HEK293T (cell line): ENCODE measurements at regions not wholly inside any gene's neighbourhood (a gene's known extent, or its start where the extent isn't known, plus 50 kb on each side); places are given as distances from the start of the nearest gene placed in this dataset.

Source experiments
- ARNT ChIP-seq: fragments of 450-650 bp; IDR thresholded peaks from 2 replicates; pipeline ENCODE4 v1.6.1; 2017; ENCODE audit warnings: mild to moderate bottlenecking
- BHLHE40 ChIP-seq: fragments of 450-650 bp; IDR thresholded peaks from 2 replicates; pipeline ENCODE4 v1.6.1; 2016; ENCODE audit warnings: mild to moderate bottlenecking, moderate library complexity, borderline replicate concordance
- ELF4 ChIP-seq: fragments of 450-650 bp; IDR thresholded peaks from 2 replicates; pipeline ENCODE4 v1.6.1; 2017; ENCODE audit warnings: antibody characterized with exemption
- FOXA1 ChIP-seq: fragments of 450-650 bp; IDR thresholded peaks from 2 replicates; pipeline ENCODE4 v1.6.1; 2016; ENCODE audit warnings: mild to moderate bottlenecking
- FOXK2 ChIP-seq: fragments of 450-650 bp; IDR thresholded peaks from 2 replicates; pipeline ENCODE4 v1.6.1; 2016; ENCODE audit warnings: mild to moderate bottlenecking
- FOXM1 ChIP-seq: fragments of 450-650 bp; IDR thresholded peaks from 2 replicates; pipeline ENCODE4 v1.6.1; 2017; ENCODE audit warnings: mild to moderate bottlenecking, borderline replicate concordance
- HDGF ChIP-seq: fragments of 450-650 bp; IDR thresholded peaks from 2 replicates; pipeline ENCODE4 v1.6.1; 2017; ENCODE audit warnings: antibody characterized with exemption, borderline replicate concordance
- LEF1 ChIP-seq: fragments of 450-650 bp; IDR thresholded peaks from 2 replicates; pipeline ENCODE4 v1.6.1; 2017; ENCODE audit warnings: mild to moderate bottlenecking, borderline replicate concordance

DNA sequence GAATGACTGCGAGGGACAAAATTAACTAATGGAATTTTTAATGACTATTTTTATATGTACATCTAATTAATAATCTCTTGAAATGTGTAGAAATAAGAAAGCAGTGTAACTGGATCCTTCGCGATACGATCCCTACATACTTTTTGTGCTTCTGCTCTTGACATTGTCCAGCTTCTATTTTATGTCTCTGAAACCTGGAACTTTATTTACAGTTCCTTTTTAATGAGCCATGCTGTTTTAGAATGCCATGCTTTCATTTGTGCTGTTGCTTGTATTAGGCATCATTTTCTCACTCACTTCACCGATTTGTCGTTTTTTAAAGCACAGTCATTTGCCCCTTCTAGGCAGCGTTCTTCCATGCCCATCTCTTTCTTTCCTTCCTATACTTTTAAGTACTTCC is 301.3 kb downstream of the EDEM1 start:
- no peak for TF ChIP-seq LEF1
- TF ChIP-seq FOXM1, result no peak
- no peak for TF ChIP-seq FOXK2
- no peak for TF ChIP-seq FOXA1
- TF ChIP-seq ARNT, result no peak
- TF ChIP-seq BHLHE40, result no peak
- no peak for TF ChIP-seq HDGF
- no peak for TF ChIP-seq ELF4
